ENCODE measurements at regions not wholly inside any gene's neighbourhood (a gene's known extent, or its start where the extent isn't known, plus 50 kb on each side); places are given as distances from the start of the nearest gene placed in this dataset.
A peak's percentile ranks its signal among the peaks of the same experiment; 100 is the strongest.

- TF ChIP-seq, protein P1, sequence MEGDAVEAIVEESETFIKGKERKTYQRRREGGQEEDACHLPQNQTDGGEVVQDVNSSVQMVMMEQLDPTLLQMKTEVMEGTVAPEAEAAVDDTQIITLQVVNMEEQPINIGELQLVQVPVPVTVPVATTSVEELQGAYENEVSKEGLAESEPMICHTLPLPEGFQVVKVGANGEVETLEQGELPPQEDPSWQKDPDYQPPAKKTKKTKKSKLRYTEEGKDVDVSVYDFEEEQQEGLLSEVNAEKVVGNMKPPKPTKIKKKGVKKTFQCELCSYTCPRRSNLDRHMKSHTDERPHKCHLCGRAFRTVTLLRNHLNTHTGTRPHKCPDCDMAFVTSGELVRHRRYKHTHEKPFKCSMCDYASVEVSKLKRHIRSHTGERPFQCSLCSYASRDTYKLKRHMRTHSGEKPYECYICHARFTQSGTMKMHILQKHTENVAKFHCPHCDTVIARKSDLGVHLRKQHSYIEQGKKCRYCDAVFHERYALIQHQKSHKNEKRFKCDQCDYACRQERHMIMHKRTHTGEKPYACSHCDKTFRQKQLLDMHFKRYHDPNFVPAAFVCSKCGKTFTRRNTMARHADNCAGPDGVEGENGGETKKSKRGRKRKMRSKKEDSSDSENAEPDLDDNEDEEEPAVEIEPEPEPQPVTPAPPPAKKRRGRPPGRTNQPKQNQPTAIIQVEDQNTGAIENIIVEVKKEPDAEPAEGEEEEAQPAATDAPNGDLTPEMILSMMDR (IDR thresholded peaks at IDR 0.05; ENCODE audit: extremely low read depth, missing control alignments) = no peak
- DNase-seq (ENCODE audit: low spot score) = no peak
These were observed 199.1 kb downstream of the ZFP36L2 start for GRCh38 chr2:43027097-43027873.

DNA sequence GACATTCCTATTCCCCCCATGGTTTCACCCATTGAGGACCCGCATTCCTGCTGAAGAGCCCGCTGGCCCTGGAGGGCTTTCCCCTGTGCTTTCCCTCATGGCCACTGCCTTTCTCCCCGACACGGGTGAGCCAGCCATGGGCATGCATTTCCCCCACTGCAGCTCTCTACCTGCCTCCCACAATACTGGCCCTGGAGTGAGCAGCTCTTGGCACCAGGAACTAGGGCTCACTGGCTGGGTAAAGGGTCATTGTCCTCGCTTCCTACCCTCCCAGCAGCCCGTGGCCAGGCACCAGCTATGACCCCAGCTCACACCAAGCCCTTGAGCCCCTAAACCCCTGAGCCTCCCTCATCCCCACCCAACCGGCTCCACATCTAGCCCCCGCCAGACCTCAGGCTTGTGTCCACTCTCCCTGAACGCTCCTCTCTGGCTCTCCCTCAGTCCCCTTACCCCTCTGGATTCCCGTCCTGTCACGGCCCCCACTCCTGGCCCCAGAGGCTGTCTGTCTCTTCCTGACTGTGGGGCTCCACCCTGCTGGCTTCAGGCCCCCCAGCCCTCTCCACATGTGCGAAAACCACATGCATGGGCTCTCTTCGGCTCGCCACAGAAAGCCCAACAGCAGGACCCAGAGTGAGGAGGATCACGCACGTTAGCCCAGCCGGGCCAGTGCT is 199.8 kb downstream of the ZFP36L2 start:
- no peak for DNase-seq (ENCODE audit: low spot score)
- TF ChIP-seq, protein P1 (IDR thresholded peaks at IDR 0.05; ENCODE audit: extremely low read depth, missing control alignments) = no peak

- TF ChIP-seq, protein P1 (IDR thresholded peaks at IDR 0.05; ENCODE audit: extremely low read depth, missing control alignments) = no peak
- DNase-seq (ENCODE audit: low spot score) = no peak
These were observed 200.6 kb downstream of the ZFP36L2 start for GRCh38 chr2:43025709-43026295.

GRCh38 chr2:43024515-43025011 is 201.8 kb downstream of the ZFP36L2 start:
- peak; percentile 76 for DNase-seq (ENCODE audit: low spot score)

DNA sequence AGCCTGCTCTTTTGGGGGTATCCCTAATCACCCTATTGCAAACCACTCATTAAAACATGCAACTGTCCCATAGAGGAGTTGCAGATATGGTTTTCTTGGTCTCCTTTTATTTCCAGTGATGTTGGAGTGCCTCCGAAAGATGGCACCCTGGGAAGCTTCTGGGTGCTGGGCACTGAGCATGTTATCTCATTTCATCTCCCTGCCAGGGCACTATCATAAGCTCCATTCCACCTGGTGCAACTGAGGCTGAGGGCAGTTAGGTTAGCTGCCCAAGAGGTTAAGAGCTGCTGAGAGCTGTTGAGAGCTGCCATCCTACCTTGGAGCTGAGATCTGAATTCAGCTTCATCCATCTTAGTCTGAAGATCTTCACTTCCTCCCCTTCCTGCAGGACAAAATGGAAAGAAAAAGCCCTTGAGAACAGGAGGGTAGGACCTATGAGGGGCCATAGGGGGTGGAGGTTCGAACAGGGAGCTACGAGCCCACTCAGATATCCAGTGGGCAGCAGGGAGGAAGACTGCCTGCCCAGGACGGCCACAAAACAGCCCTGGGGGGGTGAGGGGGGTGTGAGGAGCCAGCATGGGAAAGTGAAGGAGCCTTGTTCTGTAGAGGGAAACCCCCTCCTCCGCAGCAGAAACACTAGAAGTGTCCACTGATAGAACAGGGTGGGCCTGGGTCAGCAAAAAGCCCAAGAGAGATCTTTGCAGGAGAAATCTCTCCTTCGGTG is 202.5 kb downstream of the ZFP36L2 start:
- DNase-seq (ENCODE audit: low spot score) = no peak
- TF ChIP-seq, protein P1 (IDR thresholded peaks at IDR 0.05; ENCODE audit: extremely low read depth, missing control alignments) = no peak

More at GRCh38 chr2:43024515-43025011, 201.8 kb downstream of the ZFP36L2 start:
- TF ChIP-seq, protein P1 (IDR thresholded peaks at IDR 0.05; ENCODE audit: extremely low read depth, missing control alignments) = peak; percentile 64

DNA sequence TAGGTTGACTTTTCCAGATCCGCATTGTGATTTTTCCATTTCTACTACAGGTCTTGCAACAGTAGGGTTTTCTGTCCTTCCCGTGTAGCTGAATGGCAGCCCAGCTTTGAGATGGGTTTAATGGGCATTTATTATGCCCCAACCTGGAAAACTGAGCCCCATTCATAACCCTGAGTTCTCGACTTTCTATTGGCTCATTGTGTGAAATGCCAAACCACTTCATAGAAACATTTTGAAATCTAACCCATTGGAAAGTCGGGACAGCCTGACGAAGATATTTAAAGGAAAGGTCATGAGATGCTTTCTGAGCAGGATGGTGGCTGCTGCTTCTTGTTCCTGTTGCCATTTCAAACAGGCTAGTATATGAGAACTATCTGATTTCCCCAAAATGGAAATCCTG is 203.5 kb downstream of the ZFP36L2 start:
- TF ChIP-seq, protein P1 (IDR thresholded peaks at IDR 0.05; ENCODE audit: extremely low read depth, missing control alignments) = no peak
- no peak for DNase-seq (ENCODE audit: low spot score)

Data from GM20000 (cell line).